ENCODE measurements at regions not wholly inside any gene's neighbourhood (a gene's known extent, or its start where the extent isn't known, plus 50 kb on each side); places are given as distances from the start of the nearest gene placed in this dataset.

DNA sequence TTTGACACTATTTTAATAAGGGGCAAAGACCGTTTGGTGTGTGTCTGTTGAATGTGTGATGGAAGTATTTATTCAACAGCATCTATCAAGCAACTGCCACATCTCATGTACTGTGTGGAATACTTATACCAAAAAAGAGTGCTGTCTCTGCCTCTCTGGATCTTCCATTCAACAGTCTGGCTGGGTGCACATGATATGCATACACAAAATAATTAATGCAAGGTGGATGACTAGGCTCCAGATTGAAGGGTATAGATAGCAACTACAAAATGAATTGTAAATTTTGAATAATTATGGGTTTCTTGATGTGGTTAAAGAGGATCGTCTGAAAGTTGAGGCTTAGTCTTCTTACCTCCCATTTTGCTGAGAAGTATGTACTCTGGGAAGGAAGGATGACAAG is 145.9 kb upstream of the OTX2 start:
- TF ChIP-seq, protein P1, sequence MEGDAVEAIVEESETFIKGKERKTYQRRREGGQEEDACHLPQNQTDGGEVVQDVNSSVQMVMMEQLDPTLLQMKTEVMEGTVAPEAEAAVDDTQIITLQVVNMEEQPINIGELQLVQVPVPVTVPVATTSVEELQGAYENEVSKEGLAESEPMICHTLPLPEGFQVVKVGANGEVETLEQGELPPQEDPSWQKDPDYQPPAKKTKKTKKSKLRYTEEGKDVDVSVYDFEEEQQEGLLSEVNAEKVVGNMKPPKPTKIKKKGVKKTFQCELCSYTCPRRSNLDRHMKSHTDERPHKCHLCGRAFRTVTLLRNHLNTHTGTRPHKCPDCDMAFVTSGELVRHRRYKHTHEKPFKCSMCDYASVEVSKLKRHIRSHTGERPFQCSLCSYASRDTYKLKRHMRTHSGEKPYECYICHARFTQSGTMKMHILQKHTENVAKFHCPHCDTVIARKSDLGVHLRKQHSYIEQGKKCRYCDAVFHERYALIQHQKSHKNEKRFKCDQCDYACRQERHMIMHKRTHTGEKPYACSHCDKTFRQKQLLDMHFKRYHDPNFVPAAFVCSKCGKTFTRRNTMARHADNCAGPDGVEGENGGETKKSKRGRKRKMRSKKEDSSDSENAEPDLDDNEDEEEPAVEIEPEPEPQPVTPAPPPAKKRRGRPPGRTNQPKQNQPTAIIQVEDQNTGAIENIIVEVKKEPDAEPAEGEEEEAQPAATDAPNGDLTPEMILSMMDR (IDR thresholded peaks at IDR 0.05; ENCODE audit: extremely low read depth in 1 of 2, insufficient read depth in 1 of 2, low read depth in 1 of 2, low read length in 2 of 2) = no peak
- no peak for TF ChIP-seq EZH2 (IDR thresholded peaks at IDR 0.05; ENCODE audit: borderline replicate concordance, low read depth, low read length, severe bottlenecking)
- TF ChIP-seq POLR2AphosphoS5 (IDR thresholded peaks at IDR 0.05; ENCODE audit: insufficient read depth, low read depth, low read length) = no peak
